ENCODE measurements at regions not wholly inside any gene's neighbourhood (a gene's known extent, or its start where the extent isn't known, plus 50 kb on each side); places are given as distances from the start of the nearest gene placed in this dataset.

GRCh38 chr1:178619042-178619927, 105.8 kb upstream of the RALGPS2 start:
- no peaks in the 10 kb centered on the region for H3K27me3 ChIP-seq (ENCODE audit: control insufficient read depth, low read length)
- no peaks in the 10 kb centered on the region for H4K20me1 ChIP-seq (ENCODE audit: control insufficient read depth, insufficient read depth, low read depth, low read length)
- no peak overlapping the region for H3K27ac ChIP-seq (ENCODE audit: low read depth, low read length)
- no peaks in the 10 kb centered on the region for H3K79me2 ChIP-seq (ENCODE audit: control insufficient read depth, low read length)
- TF ChIP-seq EZH2phosphoT487 (IDR thresholded peaks at IDR 0.05; ENCODE audit: borderline replicate concordance, low read length) (no peak), CTCF (IDR thresholded peaks at IDR 0.05; ENCODE audit: low read depth, low read length, poor library complexity, severe bottlenecking) (no peak)
- no peak overlapping the region for H3K4me3 ChIP-seq (ENCODE audit: low read length)
- H3K4me1 ChIP-seq (ENCODE audit: control insufficient read depth, low read length) = peaks cover 20% of the 10 kb centered on the region
- no peaks in the 10 kb centered on the region for H3K9me2 ChIP-seq (replicated peaks; ENCODE audit: control insufficient read depth, low read length)
- H3F3A ChIP-seq (ENCODE audit: control insufficient read depth, insufficient read depth) = no peaks in the 10 kb centered on the region
- no peak overlapping the region for H3K4me2 ChIP-seq (ENCODE audit: low read length)
- no peaks in the 10 kb centered on the region for H3K9me3 ChIP-seq (ENCODE audit: control insufficient read depth, insufficient read depth, low read length)
- H3K36me3 ChIP-seq (ENCODE audit: control insufficient read depth, low read length) = no peaks in the 10 kb centered on the region

- no peaks in the 10 kb centered on the region for H3K9me3 ChIP-seq (ENCODE audit: control insufficient read depth, insufficient read depth, low read length)
These were observed 104.2 kb upstream of the RALGPS2 start for GRCh38 chr1:178620584-178621475.

GRCh38 chr1:178621822-178622221, 103.2 kb upstream of the RALGPS2 start:
- Histone ChIP-seq H4K20me1 (ENCODE audit: control insufficient read depth, insufficient read depth, low read depth, low read length) (no peaks in the 10 kb centered on the region), H3K79me2 (ENCODE audit: control insufficient read depth, low read length) (no peaks in the 10 kb centered on the region), H3K4me2 (ENCODE audit: low read length) (no peak overlapping the region), H3K4me1 (ENCODE audit: control insufficient read depth, low read length) (peaks cover 10% of the 10 kb centered on the region), H3F3A (ENCODE audit: control insufficient read depth, insufficient read depth) (no peaks in the 10 kb centered on the region), H3K9me2 (replicated peaks; ENCODE audit: control insufficient read depth, low read length) (no peaks in the 10 kb centered on the region), H3K4me3 (ENCODE audit: low read length) (no peak overlapping the region), H3K36me3 (ENCODE audit: control insufficient read depth, low read length) (no peaks in the 10 kb centered on the region), H3K9me3 (ENCODE audit: control insufficient read depth, insufficient read depth, low read length) (no peaks in the 10 kb centered on the region), H3K27ac (ENCODE audit: low read depth, low read length) (no peak overlapping the region), H3K27me3 (ENCODE audit: control insufficient read depth, low read length) (no peaks in the 10 kb centered on the region)
- TF ChIP-seq EZH2phosphoT487 (IDR thresholded peaks at IDR 0.05; ENCODE audit: borderline replicate concordance, low read length) = no peak
- TF ChIP-seq CTCF (IDR thresholded peaks at IDR 0.05; ENCODE audit: low read depth, low read length, poor library complexity, severe bottlenecking) = no peak

More at GRCh38 chr1:178620584-178621475, 104.2 kb upstream of the RALGPS2 start:
- H3F3A ChIP-seq (ENCODE audit: control insufficient read depth, insufficient read depth) = no peaks in the 10 kb centered on the region
- no peaks in the 10 kb centered on the region for H3K36me3 ChIP-seq (ENCODE audit: control insufficient read depth, low read length)
- H3K4me2 ChIP-seq (ENCODE audit: low read length) = no peak overlapping the region
- H3K4me1 ChIP-seq (ENCODE audit: control insufficient read depth, low read length) = peaks cover 14% of the 10 kb centered on the region
- H3K9me2 ChIP-seq (replicated peaks; ENCODE audit: control insufficient read depth, low read length) = no peaks in the 10 kb centered on the region
- TF ChIP-seq CTCF (IDR thresholded peaks at IDR 0.05; ENCODE audit: low read depth, low read length, poor library complexity, severe bottlenecking) (no peak), EZH2phosphoT487 (IDR thresholded peaks at IDR 0.05; ENCODE audit: borderline replicate concordance, low read length) (no peak)
- H3K4me3 ChIP-seq (ENCODE audit: low read length) = no peak overlapping the region
- H3K27ac ChIP-seq (ENCODE audit: low read depth, low read length) = no peak overlapping the region
- H3K79me2 ChIP-seq (ENCODE audit: control insufficient read depth, low read length) = no peaks in the 10 kb centered on the region
- no peaks in the 10 kb centered on the region for H3K27me3 ChIP-seq (ENCODE audit: control insufficient read depth, low read length)
- H4K20me1 ChIP-seq (ENCODE audit: control insufficient read depth, insufficient read depth, low read depth, low read length) = no peaks in the 10 kb centered on the region
